IPS-18c (cell line): ENCODE measurements at regions not wholly inside any gene's neighbourhood (a gene's known extent, or its start where the extent isn't known, plus 50 kb on each side); places are given as distances from the start of the nearest gene placed in this dataset.

Source experiments
- H3K4me3 ChIP-seq: 2 replicates; pipeline ENCODE4 v1.7.0; 2013; ENCODE audit warnings: low read depth, mild to moderate bottlenecking, low read length, moderate library complexity; ENCODE audit not compliant: insufficient read depth
- H3K9me3 ChIP-seq: one replicate; pipeline ENCODE4 v1.6.1; 2013; ENCODE audit warnings: mild to moderate bottlenecking, low read length, moderate library complexity; ENCODE audit not compliant: control insufficient read depth, insufficient read depth

- Histone ChIP-seq H3K9me3 (peaks cover 3% of the 10 kb centered on the region), H3K4me3 (no peak overlapping the region)
Observed at GRCh38 chrX:40468033-40468846, 112.5 kb upstream of the ATP6AP2 start.

- no peak overlapping the region for H3K4me3 ChIP-seq
- peaks cover 4% of the 10 kb centered on the region for H3K9me3 ChIP-seq
Observed at GRCh38 chrX:40467454-40467853, 113.3 kb upstream of the ATP6AP2 start.

GRCh38 chrX:40465735-40466551 is 114.8 kb upstream of the ATP6AP2 start:
- Histone ChIP-seq H3K9me3 (peaks cover 4% of the 10 kb centered on the region), H3K4me3 (no peak overlapping the region)

GRCh38 chrX:40462795-40463194 is 118.0 kb upstream of the ATP6AP2 start:
- Histone ChIP-seq H3K4me3 (no peak overlapping the region), H3K9me3 (peaks cover 4% of the 10 kb centered on the region)

GRCh38 chrX:40460926-40461325 is 119.8 kb upstream of the ATP6AP2 start:
- no peak overlapping the region for H3K4me3 ChIP-seq
- H3K9me3 ChIP-seq, result peaks cover 4% of the 10 kb centered on the region

GRCh38 chrX:40459571-40460158 is 121.1 kb upstream of the ATP6AP2 start:
- Histone ChIP-seq H3K9me3 (peaks cover 6% of the 10 kb centered on the region), H3K4me3 (no peak overlapping the region)

GRCh38 chrX:40457406-40457805 is 123.4 kb upstream of the ATP6AP2 start:
- peaks cover 6% of the 10 kb centered on the region for H3K9me3 ChIP-seq

GRCh38 chrX:40452031-40452430 is 128.7 kb upstream of the ATP6AP2 start:
- Histone ChIP-seq H3K9me3 (peaks cover 12% of the 10 kb centered on the region), H3K4me3 (no peak overlapping the region)

More at GRCh38 chrX:40457406-40457805, 123.4 kb upstream of the ATP6AP2 start:
- no peak overlapping the region for H3K4me3 ChIP-seq

GRCh38 chrX:40449956-40450706 is 130.6 kb upstream of the ATP6AP2 start:
- peaks cover 15% of the 10 kb centered on the region for H3K9me3 ChIP-seq
- no peak overlapping the region for H3K4me3 ChIP-seq

GRCh38 chrX:40449396-40449795 is 131.4 kb upstream of the ATP6AP2 start:
- Histone ChIP-seq H3K4me3 (no peak overlapping the region), H3K9me3 (peaks cover 9% of the 10 kb centered on the region)

GRCh38 chrX:40448793-40449192 is 132.0 kb upstream of the ATP6AP2 start:
- Histone ChIP-seq H3K4me3 (no peak overlapping the region), H3K9me3 (peaks cover 9% of the 10 kb centered on the region)

- Histone ChIP-seq H3K4me3 (no peak overlapping the region), H3K9me3 (peaks cover 9% of the 10 kb centered on the region)
Observed at GRCh38 chrX:40446921-40447320, 133.8 kb upstream of the ATP6AP2 start.

- Histone ChIP-seq H3K4me3 (no peak overlapping the region), H3K9me3 (peaks cover 5% of the 10 kb centered on the region)
Observed at GRCh38 chrX:40445691-40446090, 135.1 kb upstream of the ATP6AP2 start.

- Histone ChIP-seq H3K4me3 (no peak overlapping the region; the same call in 1 of the 2 replicates), H3K9me3 (peaks cover 5% of the 10 kb centered on the region)
Observed at GRCh38 chrX:40444798-40445496, 135.8 kb upstream of the ATP6AP2 start.

- no peak overlapping the region for H3K4me3 ChIP-seq
- H3K9me3 ChIP-seq, result peaks cover 5% of the 10 kb centered on the region
Observed at GRCh38 chrX:40444133-40444532, 136.6 kb upstream of the ATP6AP2 start.

GRCh38 chrX:40440866-40441265 is 139.9 kb upstream of the ATP6AP2 start:
- Histone ChIP-seq H3K4me3 (no peak overlapping the region), H3K9me3 (peaks cover 5% of the 10 kb centered on the region)
